ENCODE measurements at regions not wholly inside any gene's neighbourhood (a gene's known extent, or its start where the extent isn't known, plus 50 kb on each side); places are given as distances from the start of the nearest gene placed in this dataset.
"Not testable (repeated sequence)": the region's sequence is repeated elsewhere in the genome, so short reads cannot be mapped to it uniquely, and the experiment has no call there.

DNA sequence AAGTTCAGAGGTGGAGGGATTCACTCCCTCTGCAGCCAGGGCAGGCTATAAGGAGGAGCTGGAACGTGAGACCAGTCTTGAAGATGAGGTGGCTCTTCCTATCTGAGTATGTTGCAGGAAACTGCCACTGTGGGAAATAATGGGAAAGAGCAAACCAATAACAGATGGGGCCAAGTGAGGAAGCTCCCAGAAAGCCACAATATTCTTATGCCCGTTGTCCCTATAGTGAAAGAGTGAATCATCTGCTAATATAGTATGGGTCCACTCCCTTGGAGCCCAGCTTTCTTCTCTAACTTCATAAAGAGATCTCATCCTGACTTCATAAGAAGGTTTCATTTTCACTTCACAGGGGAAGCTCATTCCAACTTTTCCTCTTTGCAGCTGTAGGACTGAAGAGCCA, 206.4 kb downstream of the BLID start:
- CTCF ChIA-PET: no interaction called here
- no peak for DNase-seq (ENCODE audit: extremely low spot score)
- TF ChIP-seq, protein P1, sequence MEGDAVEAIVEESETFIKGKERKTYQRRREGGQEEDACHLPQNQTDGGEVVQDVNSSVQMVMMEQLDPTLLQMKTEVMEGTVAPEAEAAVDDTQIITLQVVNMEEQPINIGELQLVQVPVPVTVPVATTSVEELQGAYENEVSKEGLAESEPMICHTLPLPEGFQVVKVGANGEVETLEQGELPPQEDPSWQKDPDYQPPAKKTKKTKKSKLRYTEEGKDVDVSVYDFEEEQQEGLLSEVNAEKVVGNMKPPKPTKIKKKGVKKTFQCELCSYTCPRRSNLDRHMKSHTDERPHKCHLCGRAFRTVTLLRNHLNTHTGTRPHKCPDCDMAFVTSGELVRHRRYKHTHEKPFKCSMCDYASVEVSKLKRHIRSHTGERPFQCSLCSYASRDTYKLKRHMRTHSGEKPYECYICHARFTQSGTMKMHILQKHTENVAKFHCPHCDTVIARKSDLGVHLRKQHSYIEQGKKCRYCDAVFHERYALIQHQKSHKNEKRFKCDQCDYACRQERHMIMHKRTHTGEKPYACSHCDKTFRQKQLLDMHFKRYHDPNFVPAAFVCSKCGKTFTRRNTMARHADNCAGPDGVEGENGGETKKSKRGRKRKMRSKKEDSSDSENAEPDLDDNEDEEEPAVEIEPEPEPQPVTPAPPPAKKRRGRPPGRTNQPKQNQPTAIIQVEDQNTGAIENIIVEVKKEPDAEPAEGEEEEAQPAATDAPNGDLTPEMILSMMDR (IDR thresholded peaks at IDR 0.05; ENCODE audit: control extremely low read depth, extremely low read depth, low read depth, missing control alignments): no peak
- POLR2A ChIA-PET: no interaction called here

DNA sequence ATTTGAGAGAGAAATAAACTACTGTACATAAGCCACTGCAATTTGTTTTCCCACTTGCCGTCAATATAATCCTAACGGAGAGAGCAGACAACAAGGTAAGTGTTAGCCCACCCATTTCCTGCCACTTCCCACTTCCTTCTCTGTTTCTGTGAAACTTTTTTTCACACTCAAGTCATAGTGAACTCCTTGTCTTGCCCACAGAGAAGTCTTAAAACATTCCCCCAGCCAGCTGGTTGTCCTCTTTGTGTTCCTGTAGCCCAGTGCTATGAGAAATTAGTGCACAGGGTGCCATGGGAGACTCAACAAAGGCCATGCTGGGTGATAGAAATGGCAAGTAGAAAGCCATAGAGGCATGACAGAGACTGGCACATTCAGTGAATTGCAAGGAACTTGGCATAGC, 208.6 kb downstream of the BLID start:
- DNase-seq (ENCODE audit: extremely low spot score): no peak
- TF ChIP-seq, protein P1 (IDR thresholded peaks at IDR 0.05; ENCODE audit: control extremely low read depth, extremely low read depth, low read depth, missing control alignments): no peak
- ChIA-PET CTCF (no interaction called here), POLR2A (no interaction called here)

DNA sequence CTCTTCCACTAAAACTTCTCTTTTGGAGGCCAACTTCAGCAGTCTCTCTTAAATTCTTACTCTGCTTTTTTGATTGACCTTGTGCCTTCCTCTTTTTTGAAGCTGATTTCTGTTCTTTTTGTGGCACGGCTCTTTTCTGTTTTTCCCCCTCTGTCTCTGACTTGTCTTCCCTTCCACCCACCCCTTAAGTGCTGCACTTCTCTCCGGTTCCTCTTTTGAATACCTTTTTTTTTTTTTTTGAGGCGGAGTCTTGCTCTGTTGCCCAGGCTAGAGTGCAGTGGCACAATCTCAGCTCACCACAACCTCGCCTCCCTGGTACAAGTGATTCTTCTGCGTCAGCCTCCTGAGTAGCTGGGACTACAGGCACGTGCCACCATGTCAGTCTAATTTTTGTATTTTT, 211.9 kb downstream of the BLID start:
- ChIA-PET CTCF (no interaction called here), POLR2A (no interaction called here)
- TF ChIP-seq, protein P1 (IDR thresholded peaks at IDR 0.05; ENCODE audit: control extremely low read depth, extremely low read depth, low read depth, missing control alignments): no peak
- peak; percentile 31 for DNase-seq (ENCODE audit: extremely low spot score)

DNA sequence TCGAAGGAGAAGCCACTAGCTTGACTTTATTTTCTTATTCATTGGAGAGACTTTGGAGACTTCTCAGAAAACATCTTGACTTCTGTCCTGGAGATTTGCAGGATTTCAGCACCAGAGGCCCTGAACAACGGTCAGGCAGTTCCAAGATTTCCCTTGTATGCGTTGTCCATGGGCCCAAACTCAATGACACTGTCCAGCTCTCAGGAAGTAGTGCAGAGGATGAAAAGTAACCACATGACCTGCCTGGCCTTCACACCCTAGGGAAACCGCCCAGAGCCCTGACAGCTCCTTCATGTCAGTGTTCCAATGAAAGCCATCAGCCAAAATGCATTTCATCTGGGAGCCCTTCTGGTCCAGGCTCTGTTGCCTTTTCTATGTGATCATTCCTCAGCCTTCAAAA, 214.1 kb downstream of the BLID start:
- ChIA-PET CTCF (interaction anchor here (1.2 to 2.7 kb wide), 2 partner anchors 15 to 17 kb away, joined by 3 to 7 read pairs; no protein-coding TSS in a partner anchor), POLR2A (no interaction called here)
- TF ChIP-seq, protein P1 (IDR thresholded peaks at IDR 0.05; ENCODE audit: control extremely low read depth, extremely low read depth, low read depth, missing control alignments): no peak
- no peak for DNase-seq (ENCODE audit: extremely low spot score)

DNA sequence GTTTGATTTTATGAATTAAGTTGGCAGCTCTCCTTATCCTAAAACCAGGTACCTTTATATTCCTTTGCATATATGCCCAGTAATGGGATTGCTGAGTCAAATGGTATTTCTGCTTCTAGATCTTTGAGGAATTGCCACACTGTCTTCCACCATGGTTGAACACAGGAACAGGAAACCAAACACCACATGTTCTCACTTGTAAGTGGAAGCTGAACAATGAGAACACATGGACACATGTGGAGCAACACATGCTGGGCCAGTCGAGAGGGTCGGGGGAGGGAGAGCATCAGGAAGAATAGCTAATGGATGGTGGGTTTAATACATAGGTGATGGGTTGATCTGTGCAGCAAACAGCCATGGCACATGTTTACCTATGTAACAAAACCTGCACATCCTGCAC, 214.6 kb downstream of the BLID start:
- DNase-seq (ENCODE audit: extremely low spot score); POLR2A ChIA-PET: not testable (repeated sequence)
- CTCF ChIA-PET: interaction anchor here (1.2 to 2.7 kb wide), 2 partner anchors 15 to 17 kb away, joined by 3 to 7 read pairs; no protein-coding TSS in a partner anchor

DNA sequence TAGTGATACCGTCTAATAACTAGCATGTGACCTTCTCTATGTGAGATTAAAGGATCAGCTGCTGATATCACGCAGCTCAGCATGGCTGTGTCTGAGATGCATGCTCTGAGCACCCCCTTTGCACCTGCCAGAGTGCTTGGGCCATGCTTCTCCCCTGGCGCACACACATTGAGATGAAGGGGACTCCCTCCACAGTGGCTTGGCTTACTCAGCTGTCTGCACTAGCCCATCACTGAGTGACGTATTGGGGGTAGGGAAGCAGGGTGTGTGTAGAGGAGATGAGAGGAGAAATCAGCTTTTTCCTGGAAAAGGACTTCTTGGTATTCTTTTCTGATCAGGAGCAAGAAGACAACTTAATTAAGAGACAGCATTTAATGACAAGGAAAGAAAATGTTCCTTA, 216.5 kb downstream of the BLID start:
- ChIA-PET CTCF (no interaction called here), POLR2A (no interaction called here)
- TF ChIP-seq, protein P1 (IDR thresholded peaks at IDR 0.05; ENCODE audit: control extremely low read depth, extremely low read depth, low read depth, missing control alignments): no peak
- no peak for DNase-seq (ENCODE audit: extremely low spot score)

DNA sequence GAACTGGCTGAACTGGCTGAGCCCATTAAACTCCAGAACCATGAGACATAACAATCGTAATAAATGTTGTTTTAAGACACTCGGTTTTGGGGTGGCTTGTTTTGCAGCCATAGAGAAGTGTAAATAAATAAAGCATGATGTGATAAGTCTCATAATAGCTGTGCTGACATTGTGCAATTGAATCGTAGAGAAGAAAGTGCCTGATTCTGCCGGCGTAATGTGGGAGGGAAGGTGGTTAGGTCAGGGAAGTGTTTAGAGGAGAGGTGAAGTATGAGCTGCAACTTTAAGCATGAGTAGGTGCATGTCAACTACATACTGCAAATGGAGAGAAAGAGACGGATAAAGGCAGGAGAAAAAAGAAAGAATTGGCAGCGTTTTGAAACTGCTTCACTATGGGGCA, 217.1 kb downstream of the BLID start:
- ChIA-PET CTCF (no interaction called here), POLR2A (no interaction called here)
- no peak for DNase-seq (ENCODE audit: extremely low spot score)
- TF ChIP-seq, protein P1 (IDR thresholded peaks at IDR 0.05; ENCODE audit: control extremely low read depth, extremely low read depth, low read depth, missing control alignments): no peak
